ENCODE measurements at regions not wholly inside any gene's neighbourhood (a gene's known extent, or its start where the extent isn't known, plus 50 kb on each side); places are given as distances from the start of the nearest gene placed in this dataset.

- Histone ChIP-seq H3K4me1 (ENCODE audit: insufficient read depth, low read length, severe bottlenecking) (no peaks in the 10 kb centered on the region), H4K20me1 (ENCODE audit: insufficient read depth, low read length) (no peaks in the 10 kb centered on the region), H3K9me2 (ENCODE audit: low read depth, low read length) (no peaks in the 10 kb centered on the region), H3K27ac (ENCODE audit: low read depth, low read length, poor library complexity, severe bottlenecking) (no peak overlapping the region), H3K9me3 (ENCODE audit: low read length) (no peaks in the 10 kb centered on the region), H3K36me3 (ENCODE audit: insufficient read depth, low read length) (no peaks in the 10 kb centered on the region), H3K4me2 (ENCODE audit: low read length) (no peak overlapping the region), H2AFZ (ENCODE audit: low read length) (no peak overlapping the region), H3K4me3 (ENCODE audit: low read depth, low read length, poor library complexity, severe bottlenecking) (no peak overlapping the region), H3F3A (ENCODE audit: insufficient read depth, low read length) (no peaks in the 10 kb centered on the region), H3K27me3 (ENCODE audit: insufficient read depth, low read length) (no peaks in the 10 kb centered on the region), H3K79me2 (ENCODE audit: insufficient read depth, low read length) (no peaks in the 10 kb centered on the region), H3K9ac (ENCODE audit: low read length) (no peak overlapping the region)
- TF ChIP-seq CTCF (IDR thresholded peaks at IDR 0.05; ENCODE audit: low read length): peak; percentile 63
- no peak for TF ChIP-seq EZH2 (IDR thresholded peaks at IDR 0.05; ENCODE audit: borderline replicate concordance, low read length)
Measured at GRCh38 chr17:53032861-53033271, 789.9 kb upstream of the KIF2B start.

- Histone ChIP-seq H3K27ac (ENCODE audit: low read depth, low read length, poor library complexity, severe bottlenecking) (no peak overlapping the region), H3K27me3 (ENCODE audit: insufficient read depth, low read length) (no peaks in the 10 kb centered on the region), H3K9me2 (ENCODE audit: low read depth, low read length) (no peaks in the 10 kb centered on the region), H3K4me3 (ENCODE audit: low read depth, low read length, poor library complexity, severe bottlenecking) (no peak overlapping the region), H3K79me2 (ENCODE audit: insufficient read depth, low read length) (no peaks in the 10 kb centered on the region), H3K36me3 (ENCODE audit: insufficient read depth, low read length) (no peaks in the 10 kb centered on the region), H3K9me3 (ENCODE audit: low read length) (no peaks in the 10 kb centered on the region), H4K20me1 (ENCODE audit: insufficient read depth, low read length) (no peaks in the 10 kb centered on the region), H3K9ac (ENCODE audit: low read length) (no peak overlapping the region), H2AFZ (ENCODE audit: low read length) (no peak overlapping the region), H3K4me2 (ENCODE audit: low read length) (no peak overlapping the region), H3K4me1 (ENCODE audit: insufficient read depth, low read length, severe bottlenecking) (no peaks in the 10 kb centered on the region), H3F3A (ENCODE audit: insufficient read depth, low read length) (no peaks in the 10 kb centered on the region)
- TF ChIP-seq CTCF (IDR thresholded peaks at IDR 0.05; ENCODE audit: low read length): no peak
- TF ChIP-seq EZH2 (IDR thresholded peaks at IDR 0.05; ENCODE audit: borderline replicate concordance, low read length): no peak
Measured at GRCh38 chr17:53017227-53017626, 805.5 kb upstream of the KIF2B start.

GRCh38 chr17:53016085-53016484 lies 806.6 kb upstream of the KIF2B start:
- Histone ChIP-seq H3K36me3 (ENCODE audit: insufficient read depth, low read length) (no peaks in the 10 kb centered on the region), H4K20me1 (ENCODE audit: insufficient read depth, low read length) (no peaks in the 10 kb centered on the region), H3K79me2 (ENCODE audit: insufficient read depth, low read length) (no peaks in the 10 kb centered on the region), H3K9me2 (ENCODE audit: low read depth, low read length) (no peaks in the 10 kb centered on the region), H2AFZ (ENCODE audit: low read length) (no peak overlapping the region), H3K4me2 (ENCODE audit: low read length) (no peak overlapping the region), H3K4me1 (ENCODE audit: insufficient read depth, low read length, severe bottlenecking) (no peaks in the 10 kb centered on the region), H3K9ac (ENCODE audit: low read length) (no peak overlapping the region), H3K27me3 (ENCODE audit: insufficient read depth, low read length) (no peaks in the 10 kb centered on the region), H3K9me3 (ENCODE audit: low read length) (no peaks in the 10 kb centered on the region), H3K27ac (ENCODE audit: low read depth, low read length, poor library complexity, severe bottlenecking) (no peak overlapping the region), H3K4me3 (ENCODE audit: low read depth, low read length, poor library complexity, severe bottlenecking) (no peak overlapping the region), H3F3A (ENCODE audit: insufficient read depth, low read length) (no peaks in the 10 kb centered on the region)
- TF ChIP-seq EZH2 (IDR thresholded peaks at IDR 0.05; ENCODE audit: borderline replicate concordance, low read length): no peak
- no peak for TF ChIP-seq CTCF (IDR thresholded peaks at IDR 0.05; ENCODE audit: low read length)

Data from OCI-LY1 (cell line).